Ishikawa (cell line): ENCODE measurements at regions not wholly inside any gene's neighbourhood (a gene's known extent, or its start where the extent isn't known, plus 50 kb on each side); places are given as distances from the start of the nearest gene placed in this dataset.

ENCODE experiments used
- CEBPB ChIP-seq: IDR thresholded peaks from 2 replicates; pipeline ENCODE4 v1.6.1; 2012
- CREB1 ChIP-seq: IDR thresholded peaks from 2 replicates; pipeline ENCODE4 v1.6.1; 2012; ENCODE audit warnings: low read depth
- EP300 ChIP-seq: IDR thresholded peaks from 2 replicates; pipeline ENCODE4 v1.6.1; 2012; ENCODE audit warnings: borderline replicate concordance
- FOXM1 ChIP-seq: IDR thresholded peaks from 2 replicates; pipeline ENCODE4 v1.6.1; 2012; ENCODE audit warnings: low read depth, borderline replicate concordance
- MAX ChIP-seq: IDR thresholded peaks from 2 replicates; pipeline ENCODE4 v1.6.1; 2012
- NFIC ChIP-seq: IDR thresholded peaks from 2 replicates; pipeline ENCODE4 v1.6.1; 2012
- RAD21 ChIP-seq: IDR thresholded peaks from 2 replicates; pipeline ENCODE4 v1.6.1; 2012; ENCODE audit warnings: low read depth
- TAF1 ChIP-seq: IDR thresholded peaks from 2 replicates; pipeline ENCODE4 v1.6.1; 2012; ENCODE audit warnings: low read depth, mild to moderate bottlenecking
- TCF12 ChIP-seq: IDR thresholded peaks from 2 replicates; pipeline ENCODE4 v1.6.1; 2012; ENCODE audit warnings: low read depth
- TEAD4 ChIP-seq: IDR thresholded peaks from 2 replicates; pipeline ENCODE4 v1.6.1; 2012
- YY1 ChIP-seq: IDR thresholded peaks from 2 replicates; pipeline ENCODE4 v1.6.1; 2012; ENCODE audit warnings: low read depth
- ZBTB7A ChIP-seq: IDR thresholded peaks from 2 replicates; pipeline ENCODE4 v1.6.1; 2012; ENCODE audit warnings: low read depth
- TF ChIP-seq, protein P1 (sequence below): IDR thresholded peaks from 2 replicates; pipeline ENCODE4 v1.6.1; 2012

GRCh38 chr5:2038321-2039179, 155.8 kb upstream of the IRX4 start:
- TF ChIP-seq ZBTB7A (no peak), MAX (no peak), CREB1 (no peak), YY1 (peak; percentile 67; the same call in 1 of the 2 replicates), TAF1 (no peak), CEBPB (no peak), NFIC (0 out of 2 replicates have a peak, but pooled peaks have one; percentile 13), TEAD4 (no peak), FOXM1 (no peak), EP300 (no peak), RAD21 (no peak; the same call in 1 of the 2 replicates), TCF12 (no peak)
- TF ChIP-seq, protein P1, sequence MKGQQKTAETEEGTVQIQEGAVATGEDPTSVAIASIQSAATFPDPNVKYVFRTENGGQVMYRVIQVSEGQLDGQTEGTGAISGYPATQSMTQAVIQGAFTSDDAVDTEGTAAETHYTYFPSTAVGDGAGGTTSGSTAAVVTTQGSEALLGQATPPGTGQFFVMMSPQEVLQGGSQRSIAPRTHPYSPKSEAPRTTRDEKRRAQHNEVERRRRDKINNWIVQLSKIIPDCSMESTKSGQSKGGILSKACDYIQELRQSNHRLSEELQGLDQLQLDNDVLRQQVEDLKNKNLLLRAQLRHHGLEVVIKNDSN: no peak
